ENCODE measurements at regions not wholly inside any gene's neighbourhood (a gene's known extent, or its start where the extent isn't known, plus 50 kb on each side); places are given as distances from the start of the nearest gene placed in this dataset.

- no peak overlapping the region for H3T11ph ChIP-seq (ENCODE audit: low read length)
- no peaks in the 10 kb centered on the region; a peak in 1 of 5 replicates for H3K9me3 Mint-ChIP-seq
- no peak overlapping the region for H3K27ac Mint-ChIP-seq
- H4K5ac ChIP-seq (ENCODE audit: insufficient read length, low read depth, low read length): no peak overlapping the region
- no peak overlapping the region for H2BK12ac ChIP-seq (ENCODE audit: insufficient read length, low read depth, low read length)
- H2BK120ac ChIP-seq (ENCODE audit: low read depth, low read length, poor library complexity, severe bottlenecking): no peak overlapping the region
- no peak overlapping the region for H4K8ac ChIP-seq (replicated peaks; ENCODE audit: insufficient read length, low read depth, low read length)
- peaks cover 2% of the 10 kb centered on the region; the same call in 1 of the 2 replicates for H3K27me3 Mint-ChIP-seq (ENCODE audit: low read depth)
- H3K9me3 ChIP-seq (ENCODE audit: control insufficient read depth, low read depth, low read length): no peaks in the 10 kb centered on the region
- H3K4me1 Mint-ChIP-seq: no peaks in the 10 kb centered on the region
- DNase-seq: no peak
- no peak overlapping the region for H2AFZ ChIP-seq (ENCODE audit: low read length)
- H4K91ac ChIP-seq (ENCODE audit: insufficient read length, low read depth, low read length): no peak overlapping the region
- H3K79me2 ChIP-seq (ENCODE audit: insufficient read depth, low read length): no peaks in the 10 kb centered on the region
- no peaks in the 10 kb centered on the region for H3K4me1 ChIP-seq (ENCODE audit: insufficient read depth, low read length)
- H3K4me2 ChIP-seq (ENCODE audit: insufficient read depth, insufficient read length, low read length): no peak overlapping the region
- no peaks in the 10 kb centered on the region for H3K27me3 ChIP-seq (ENCODE audit: insufficient read depth, low read length)
- H3K23me2 ChIP-seq (ENCODE audit: insufficient read length, low read depth, low read length, poor library complexity, severe bottlenecking): no peaks in the 10 kb centered on the region
- no peak overlapping the region for H3K4me3 Mint-ChIP-seq
- TF ChIP-seq, protein P1, sequence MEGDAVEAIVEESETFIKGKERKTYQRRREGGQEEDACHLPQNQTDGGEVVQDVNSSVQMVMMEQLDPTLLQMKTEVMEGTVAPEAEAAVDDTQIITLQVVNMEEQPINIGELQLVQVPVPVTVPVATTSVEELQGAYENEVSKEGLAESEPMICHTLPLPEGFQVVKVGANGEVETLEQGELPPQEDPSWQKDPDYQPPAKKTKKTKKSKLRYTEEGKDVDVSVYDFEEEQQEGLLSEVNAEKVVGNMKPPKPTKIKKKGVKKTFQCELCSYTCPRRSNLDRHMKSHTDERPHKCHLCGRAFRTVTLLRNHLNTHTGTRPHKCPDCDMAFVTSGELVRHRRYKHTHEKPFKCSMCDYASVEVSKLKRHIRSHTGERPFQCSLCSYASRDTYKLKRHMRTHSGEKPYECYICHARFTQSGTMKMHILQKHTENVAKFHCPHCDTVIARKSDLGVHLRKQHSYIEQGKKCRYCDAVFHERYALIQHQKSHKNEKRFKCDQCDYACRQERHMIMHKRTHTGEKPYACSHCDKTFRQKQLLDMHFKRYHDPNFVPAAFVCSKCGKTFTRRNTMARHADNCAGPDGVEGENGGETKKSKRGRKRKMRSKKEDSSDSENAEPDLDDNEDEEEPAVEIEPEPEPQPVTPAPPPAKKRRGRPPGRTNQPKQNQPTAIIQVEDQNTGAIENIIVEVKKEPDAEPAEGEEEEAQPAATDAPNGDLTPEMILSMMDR (conservative IDR thresholded peaks at IDR 0.05): no peak
- no CpG with 5 or more reads among the region's 14 CpGs for WGBS (ENCODE audit: extremely low coverage, insufficient read length, low lambda C conversion rate)
- H3K36me3 Mint-ChIP-seq (ENCODE audit: insufficient read depth in 1 of 3, low read depth in 3 of 3): no peaks in the 10 kb centered on the region
- no peak overlapping the region for H2AK5ac ChIP-seq (ENCODE audit: insufficient read length, low read length)
- H3K4ac ChIP-seq (ENCODE audit: low read depth, low read length): no peak overlapping the region
- H3K18ac ChIP-seq (ENCODE audit: insufficient read length, low read depth, low read length): no peak overlapping the region
- H3K14ac ChIP-seq (ENCODE audit: insufficient read depth, low read length): no peak overlapping the region
- no peak overlapping the region for H3K9ac ChIP-seq (ENCODE audit: extremely low read depth, insufficient read length, low read length)
- no peak overlapping the region for H2BK5ac ChIP-seq (ENCODE audit: insufficient read length, low read length)
- H4K20me1 ChIP-seq (ENCODE audit: control insufficient read depth, insufficient read depth, insufficient read length): no peaks in the 10 kb centered on the region
- H2BK20ac ChIP-seq (ENCODE audit: low read depth, low read length, poor library complexity, severe bottlenecking): no peak overlapping the region
- H3K27ac ChIP-seq (ENCODE audit: insufficient read length, low read depth, low read length): no peak overlapping the region
- H2BK15ac ChIP-seq (ENCODE audit: low read depth, low read length): no peak overlapping the region
- H3K56ac ChIP-seq (ENCODE audit: insufficient read length, low read depth, low read length): no peak overlapping the region
- no peak overlapping the region for H3K23ac ChIP-seq (ENCODE audit: insufficient read length, low read depth, low read length)
- H3K79me1 ChIP-seq (ENCODE audit: insufficient read depth, low read depth, low read length, poor library complexity, severe bottlenecking): no peaks in the 10 kb centered on the region
Measured at GRCh38 chr5:42898760-42899159, 87.1 kb upstream of the SELENOP start.

Data from H9 (cell line).